Activated naive CD8-positive, alpha-beta T cell (primary cell): ENCODE measurements at regions not wholly inside any gene's neighbourhood (a gene's known extent, or its start where the extent isn't known, plus 50 kb on each side); places are given as distances from the start of the nearest gene placed in this dataset.

ENCODE experiments used
- H3K27ac Mint-ChIP-seq: one replicate; pipeline ENCODE4 v1.8.0; 2021; ENCODE audit warnings: mixed read lengths
- H3K27me3 Mint-ChIP-seq: one replicate; pipeline ENCODE4 v1.8.0; 2021; ENCODE audit warnings: mixed read lengths
- H3K36me3 Mint-ChIP-seq: one replicate; pipeline ENCODE4 v1.8.0; 2021; ENCODE audit warnings: mixed read lengths
- H3K4me1 Mint-ChIP-seq: one replicate; pipeline ENCODE4 v1.8.0; 2021; ENCODE audit warnings: low read depth, mixed read lengths
- H3K4me3 Mint-ChIP-seq: one replicate; pipeline ENCODE4 v1.8.0; 2021; ENCODE audit warnings: mild to moderate bottlenecking, mixed read lengths
- H3K9me3 Mint-ChIP-seq: one replicate; pipeline ENCODE4 v1.8.0; 2021; ENCODE audit warnings: low read depth, mixed read lengths

DNA sequence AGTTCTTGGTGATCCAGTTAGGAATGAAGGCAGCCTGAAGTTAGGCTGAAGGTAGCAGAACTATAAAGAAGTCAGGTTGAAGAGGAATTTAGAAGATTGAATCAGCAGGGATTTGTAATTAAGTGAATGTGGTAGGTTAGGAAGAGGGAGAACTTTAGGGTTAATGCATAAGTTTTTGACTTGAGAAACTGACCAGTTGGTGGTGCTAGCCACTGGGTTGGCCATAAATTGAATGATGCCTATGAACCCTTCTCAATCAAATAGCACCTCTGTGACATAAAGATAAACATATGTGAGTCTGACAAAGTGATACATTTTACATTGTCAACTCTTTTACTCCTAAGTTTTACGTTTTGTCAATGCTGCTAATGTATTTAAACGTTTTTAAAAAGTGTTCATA is 290.6 kb upstream of the NAV3 start:
- Mint-ChIP-seq H3K27ac (no peak overlapping the region), H3K9me3 (peaks cover 12% of the 10 kb centered on the region), H3K4me3 (no peak overlapping the region), H3K4me1 (no peaks in the 10 kb centered on the region), H3K27me3 (no peaks in the 10 kb centered on the region), H3K36me3 (no peaks in the 10 kb centered on the region)

DNA sequence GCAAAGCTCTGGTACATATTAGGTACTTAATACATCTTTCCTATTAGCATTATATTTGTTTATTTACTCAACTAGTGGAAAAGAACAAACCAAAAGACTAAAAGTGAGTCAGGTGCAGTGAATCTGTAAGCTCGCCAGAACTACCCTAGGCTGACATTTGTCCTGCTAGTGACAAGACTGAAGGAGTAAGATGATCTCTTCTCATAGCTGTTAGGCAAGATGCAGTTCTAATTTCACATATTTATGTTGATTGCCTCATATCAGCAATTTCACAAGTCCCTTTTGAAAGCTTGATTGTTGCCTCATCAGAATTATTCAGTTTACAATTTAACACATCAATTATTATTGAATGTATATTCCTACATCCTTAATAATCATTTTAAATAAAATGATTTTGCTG is 293.0 kb upstream of the NAV3 start:
- Mint-ChIP-seq H3K27me3 (no peaks in the 10 kb centered on the region), H3K9me3 (peaks cover 16% of the 10 kb centered on the region), H3K4me1 (no peaks in the 10 kb centered on the region), H3K36me3 (no peaks in the 10 kb centered on the region), H3K4me3 (no peak overlapping the region), H3K27ac (no peak overlapping the region)

DNA sequence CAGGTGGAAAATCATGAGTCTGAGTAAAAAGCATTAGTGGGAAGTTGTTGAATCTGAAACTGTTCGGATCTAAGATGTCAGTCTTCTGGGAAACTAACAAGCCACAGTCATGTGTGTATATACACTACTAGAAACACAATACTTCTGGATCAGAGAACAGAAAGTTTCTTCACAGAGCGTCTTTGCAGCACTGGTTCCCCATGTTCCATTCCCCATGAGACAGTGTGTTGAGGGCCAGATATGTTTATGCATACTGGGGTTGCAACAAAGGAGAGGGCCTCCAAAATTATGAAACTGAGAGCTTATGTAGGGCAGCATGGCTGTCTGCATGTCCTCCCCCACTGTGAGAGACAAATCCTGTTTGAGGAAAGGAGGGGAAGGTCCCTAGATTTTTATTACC is 295.0 kb upstream of the NAV3 start:
- no peaks in the 10 kb centered on the region for H3K4me1 Mint-ChIP-seq
- no peaks in the 10 kb centered on the region for H3K27me3 Mint-ChIP-seq
- no peak overlapping the region for H3K27ac Mint-ChIP-seq
- peaks cover 4% of the 10 kb centered on the region for H3K9me3 Mint-ChIP-seq
- no peaks in the 10 kb centered on the region for H3K36me3 Mint-ChIP-seq
- no peak overlapping the region for H3K4me3 Mint-ChIP-seq

DNA sequence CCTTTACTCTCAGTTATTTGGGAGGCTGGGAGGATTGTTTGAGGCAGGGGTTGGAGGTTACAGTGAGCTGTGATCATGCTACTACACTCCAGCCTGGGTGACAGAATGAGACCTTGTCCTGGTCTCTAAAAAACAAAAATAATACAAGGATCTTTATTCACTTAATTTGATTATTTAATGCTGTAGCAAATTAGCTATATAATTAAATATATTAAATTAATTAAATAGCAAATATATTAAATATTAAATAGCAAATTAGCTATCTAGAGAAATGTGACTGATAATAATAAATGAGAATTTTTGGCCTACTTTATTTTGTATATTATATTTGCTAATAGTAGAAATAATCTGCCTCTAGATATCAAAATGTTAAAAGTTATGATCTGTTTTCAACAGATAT is 298.8 kb upstream of the NAV3 start:
- peaks cover 4% of the 10 kb centered on the region for H3K9me3 Mint-ChIP-seq

DNA sequence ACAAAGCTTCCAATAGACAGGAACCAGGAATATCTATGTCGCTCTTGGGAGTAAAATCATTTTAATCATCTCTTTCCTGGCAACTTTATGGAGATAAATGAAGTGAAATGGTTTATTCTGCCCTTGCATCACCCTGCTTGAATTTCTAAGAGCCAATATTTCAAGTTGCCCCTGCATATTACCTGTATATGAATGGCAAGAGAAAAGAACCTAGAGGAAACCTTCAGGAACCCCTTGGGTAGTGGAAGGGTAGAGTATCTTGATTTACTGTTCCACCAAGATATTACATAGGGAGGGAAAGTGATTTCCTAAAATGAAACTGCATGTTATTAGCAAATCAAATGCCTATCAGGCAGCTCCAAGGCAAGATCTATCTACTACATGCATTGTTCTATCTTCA is 308.4 kb upstream of the NAV3 start:
- Mint-ChIP-seq H3K27ac (no peak overlapping the region), H3K27me3 (no peaks in the 10 kb centered on the region), H3K4me1 (no peaks in the 10 kb centered on the region), H3K4me3 (no peak overlapping the region), H3K36me3 (no peaks in the 10 kb centered on the region), H3K9me3 (peaks cover 6% of the 10 kb centered on the region)

More for the DNA sequence above, 298.8 kb upstream of the NAV3 start:
- H3K27me3 Mint-ChIP-seq: no peaks in the 10 kb centered on the region
- H3K27ac Mint-ChIP-seq: no peak overlapping the region
- H3K36me3 Mint-ChIP-seq: no peaks in the 10 kb centered on the region
- no peaks in the 10 kb centered on the region for H3K4me1 Mint-ChIP-seq
- no peak overlapping the region for H3K4me3 Mint-ChIP-seq

DNA sequence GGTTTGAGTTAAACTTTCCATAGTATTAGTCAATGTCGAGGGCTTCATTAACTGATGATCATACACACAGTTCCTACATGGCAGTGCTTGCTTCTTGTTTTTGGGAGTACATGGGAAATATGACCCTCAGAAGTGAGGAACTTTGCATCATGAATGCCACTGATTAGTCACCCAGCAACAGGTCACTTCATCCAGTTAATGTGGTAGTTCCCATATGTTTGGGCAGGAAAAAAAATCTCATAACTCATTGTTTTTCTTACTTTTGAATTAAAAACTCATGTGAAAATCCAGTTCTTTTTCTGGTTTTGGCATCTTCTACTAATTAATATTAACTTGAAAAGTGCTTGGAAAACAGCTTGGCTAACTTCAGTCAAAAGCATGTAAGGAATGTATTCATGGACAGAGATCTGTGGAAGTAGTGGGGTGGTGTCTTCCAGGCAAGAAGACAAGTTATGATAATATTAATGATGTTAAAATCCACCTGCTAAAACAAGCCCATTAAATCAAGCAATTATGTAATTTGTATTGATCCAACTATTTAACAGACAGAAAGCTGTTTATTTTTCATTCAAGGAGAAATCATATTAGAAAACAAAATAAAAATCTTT is 309.1 kb upstream of the NAV3 start:
- H3K27ac Mint-ChIP-seq: no peak overlapping the region
- H3K4me3 Mint-ChIP-seq: no peak overlapping the region
- H3K36me3 Mint-ChIP-seq: no peaks in the 10 kb centered on the region
- peaks cover 6% of the 10 kb centered on the region for H3K9me3 Mint-ChIP-seq
- no peaks in the 10 kb centered on the region for H3K4me1 Mint-ChIP-seq
- H3K27me3 Mint-ChIP-seq: no peaks in the 10 kb centered on the region

DNA sequence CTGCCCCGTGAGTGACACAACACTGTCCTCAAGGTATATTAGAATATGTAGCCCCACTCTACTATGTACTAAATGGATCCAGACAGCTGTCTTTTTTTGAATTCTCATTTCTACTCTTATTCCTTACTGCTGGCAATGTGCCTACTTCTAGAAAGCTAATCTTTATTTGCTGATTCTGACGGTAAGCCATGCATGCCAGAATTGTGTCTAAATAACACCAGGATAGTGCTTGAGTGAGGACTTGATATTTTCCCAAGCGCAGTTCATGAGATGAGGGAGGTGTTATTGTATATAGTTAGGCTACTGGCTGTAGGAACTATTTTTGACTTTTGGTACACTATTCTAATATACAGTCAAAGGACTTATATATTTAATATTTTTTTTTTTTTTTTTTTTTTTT is 316.2 kb upstream of the NAV3 start:
- Mint-ChIP-seq H3K9me3 (no peaks in the 10 kb centered on the region), H3K4me1 (no peaks in the 10 kb centered on the region), H3K27me3 (no peaks in the 10 kb centered on the region), H3K27ac (no peak overlapping the region), H3K36me3 (no peaks in the 10 kb centered on the region), H3K4me3 (no peak overlapping the region)

DNA sequence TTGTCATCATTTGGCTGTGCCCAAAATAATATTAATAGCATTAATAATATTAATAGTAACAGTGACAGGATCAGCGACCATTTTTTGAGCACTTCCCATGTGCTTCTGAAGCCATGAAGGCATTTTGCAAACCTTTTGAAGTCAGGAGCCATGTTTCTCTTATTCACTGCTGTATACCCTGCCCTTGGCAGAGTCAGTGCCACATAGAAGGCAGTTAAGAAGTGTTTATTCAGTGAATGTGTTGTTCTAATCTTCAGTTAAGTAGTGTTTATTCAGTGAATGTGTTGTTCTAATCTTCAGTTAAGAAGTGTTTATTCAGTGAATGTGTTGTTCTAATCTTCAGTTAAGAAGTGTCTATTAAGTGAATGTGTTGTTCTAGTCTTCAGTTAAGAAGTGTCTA is 319.7 kb upstream of the NAV3 start:
- Mint-ChIP-seq H3K4me1 (no peaks in the 10 kb centered on the region), H3K9me3 (peaks cover 3% of the 10 kb centered on the region), H3K27ac (no peak overlapping the region), H3K36me3 (no peaks in the 10 kb centered on the region), H3K4me3 (no peak overlapping the region), H3K27me3 (no peaks in the 10 kb centered on the region)

DNA sequence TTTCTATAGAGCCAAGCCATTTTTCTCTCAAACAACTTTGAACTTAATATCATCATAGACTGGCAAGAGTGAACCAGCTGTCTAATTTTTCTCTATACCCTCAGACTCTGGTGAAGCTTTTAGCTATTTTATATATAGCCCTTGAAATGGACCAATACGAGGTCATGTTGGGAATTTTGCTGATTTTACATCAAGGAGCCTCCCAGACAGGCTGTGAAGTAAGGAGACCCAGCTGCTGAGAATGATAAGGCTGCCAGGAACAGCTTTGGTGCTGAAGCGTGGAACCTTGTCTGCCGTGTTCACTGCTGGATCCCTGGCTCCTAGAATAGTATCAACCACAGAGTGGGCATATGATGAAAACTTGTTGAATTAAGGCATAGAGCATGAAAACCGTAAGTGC is 326.2 kb upstream of the NAV3 start:
- Mint-ChIP-seq H3K4me1 (no peaks in the 10 kb centered on the region), H3K36me3 (no peaks in the 10 kb centered on the region), H3K27ac (no peak overlapping the region), H3K4me3 (no peak overlapping the region), H3K9me3 (peaks cover 16% of the 10 kb centered on the region), H3K27me3 (no peaks in the 10 kb centered on the region)

DNA sequence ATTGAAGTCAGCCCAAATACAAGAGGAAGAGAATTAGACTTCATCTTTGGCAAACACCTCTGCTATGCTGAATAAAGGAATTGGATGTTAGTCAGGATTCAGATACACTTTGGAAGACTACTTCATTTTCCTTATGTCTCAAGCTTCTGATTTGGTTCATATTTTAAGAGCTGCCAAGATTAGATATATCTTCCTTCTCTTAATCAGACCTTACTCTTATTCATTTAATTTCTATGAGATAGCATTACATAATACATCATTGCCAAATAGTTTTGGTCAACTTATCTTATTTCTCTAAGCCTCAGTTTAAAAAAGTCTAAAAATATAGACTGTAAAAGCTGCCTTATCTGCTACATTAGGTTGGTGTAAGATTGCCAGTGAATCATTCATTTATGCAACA is 330.6 kb upstream of the NAV3 start:
- no peaks in the 10 kb centered on the region for H3K4me1 Mint-ChIP-seq
- H3K27ac Mint-ChIP-seq: no peak overlapping the region
- H3K36me3 Mint-ChIP-seq: no peaks in the 10 kb centered on the region
- no peak overlapping the region for H3K4me3 Mint-ChIP-seq
- H3K27me3 Mint-ChIP-seq: no peaks in the 10 kb centered on the region
- H3K9me3 Mint-ChIP-seq: peaks cover 7% of the 10 kb centered on the region

DNA sequence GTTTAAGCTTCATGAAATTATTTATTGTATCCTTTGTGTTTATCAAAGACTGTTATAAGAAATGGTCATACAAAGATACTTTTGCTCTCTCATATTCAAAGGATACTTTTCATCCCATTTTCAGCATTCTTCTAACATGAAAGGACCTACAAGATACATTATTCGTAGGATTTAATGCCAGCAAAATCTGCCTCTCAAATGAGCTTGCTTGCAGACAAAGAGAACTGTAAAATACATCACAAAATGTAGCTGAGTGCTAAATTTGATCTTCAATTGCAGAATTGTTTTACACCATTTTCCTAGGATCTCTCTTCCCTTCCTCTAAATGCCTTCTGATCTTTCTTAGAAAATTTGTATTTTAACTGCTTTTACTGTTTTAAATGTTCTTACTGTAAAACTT is 333.0 kb upstream of the NAV3 start:
- H3K4me1 Mint-ChIP-seq: no peaks in the 10 kb centered on the region
- H3K36me3 Mint-ChIP-seq: no peaks in the 10 kb centered on the region
- H3K27me3 Mint-ChIP-seq: no peaks in the 10 kb centered on the region
- H3K4me3 Mint-ChIP-seq: no peak overlapping the region
- no peak overlapping the region for H3K27ac Mint-ChIP-seq
- H3K9me3 Mint-ChIP-seq: peaks cover 3% of the 10 kb centered on the region

DNA sequence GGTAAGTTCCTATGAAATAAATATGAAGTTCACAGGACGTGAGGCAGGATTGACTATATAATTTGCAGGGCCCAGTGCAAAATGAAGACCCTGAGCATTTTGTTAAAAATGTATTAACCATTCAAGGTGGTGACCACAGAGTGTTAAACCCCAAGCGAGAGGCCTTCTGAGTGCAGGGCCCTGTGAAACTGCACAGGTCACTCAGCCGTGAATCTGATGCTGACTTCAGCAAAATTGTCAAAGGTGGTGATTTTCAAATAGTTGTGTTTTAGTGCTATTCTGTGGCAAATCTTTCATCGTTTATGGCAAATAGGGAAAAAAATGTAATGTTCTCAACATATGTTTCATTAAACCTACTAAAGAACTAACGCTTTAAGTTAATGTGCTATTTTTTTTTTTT is 334.0 kb upstream of the NAV3 start:
- peaks cover 3% of the 10 kb centered on the region for H3K9me3 Mint-ChIP-seq
- no peak overlapping the region for H3K4me3 Mint-ChIP-seq
- H3K27ac Mint-ChIP-seq: no peak overlapping the region
- no peaks in the 10 kb centered on the region for H3K36me3 Mint-ChIP-seq
- no peaks in the 10 kb centered on the region for H3K27me3 Mint-ChIP-seq
- H3K4me1 Mint-ChIP-seq: no peaks in the 10 kb centered on the region

DNA sequence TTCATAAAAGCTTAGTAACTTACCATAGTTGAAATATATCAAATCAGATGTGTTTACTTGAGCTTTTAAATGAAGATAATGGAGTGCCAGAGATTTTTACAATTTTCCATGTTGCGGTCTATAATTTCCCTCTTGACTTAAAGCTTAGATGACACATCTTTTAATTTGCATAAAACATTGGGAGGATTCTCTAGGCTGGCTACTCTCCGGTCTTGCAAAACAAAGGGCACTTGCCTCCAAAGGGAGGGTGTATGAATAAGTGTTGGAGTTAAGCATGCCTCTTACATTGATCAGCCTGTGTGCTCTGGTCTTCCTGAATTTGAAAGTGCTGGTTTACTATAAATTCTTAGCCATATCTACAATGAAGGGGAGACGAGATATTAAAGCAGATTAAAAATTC is 336.4 kb upstream of the NAV3 start:
- Mint-ChIP-seq H3K9me3 (peaks cover 3% of the 10 kb centered on the region), H3K27me3 (no peaks in the 10 kb centered on the region), H3K4me3 (no peak overlapping the region), H3K27ac (no peak overlapping the region), H3K36me3 (no peaks in the 10 kb centered on the region), H3K4me1 (no peaks in the 10 kb centered on the region)

DNA sequence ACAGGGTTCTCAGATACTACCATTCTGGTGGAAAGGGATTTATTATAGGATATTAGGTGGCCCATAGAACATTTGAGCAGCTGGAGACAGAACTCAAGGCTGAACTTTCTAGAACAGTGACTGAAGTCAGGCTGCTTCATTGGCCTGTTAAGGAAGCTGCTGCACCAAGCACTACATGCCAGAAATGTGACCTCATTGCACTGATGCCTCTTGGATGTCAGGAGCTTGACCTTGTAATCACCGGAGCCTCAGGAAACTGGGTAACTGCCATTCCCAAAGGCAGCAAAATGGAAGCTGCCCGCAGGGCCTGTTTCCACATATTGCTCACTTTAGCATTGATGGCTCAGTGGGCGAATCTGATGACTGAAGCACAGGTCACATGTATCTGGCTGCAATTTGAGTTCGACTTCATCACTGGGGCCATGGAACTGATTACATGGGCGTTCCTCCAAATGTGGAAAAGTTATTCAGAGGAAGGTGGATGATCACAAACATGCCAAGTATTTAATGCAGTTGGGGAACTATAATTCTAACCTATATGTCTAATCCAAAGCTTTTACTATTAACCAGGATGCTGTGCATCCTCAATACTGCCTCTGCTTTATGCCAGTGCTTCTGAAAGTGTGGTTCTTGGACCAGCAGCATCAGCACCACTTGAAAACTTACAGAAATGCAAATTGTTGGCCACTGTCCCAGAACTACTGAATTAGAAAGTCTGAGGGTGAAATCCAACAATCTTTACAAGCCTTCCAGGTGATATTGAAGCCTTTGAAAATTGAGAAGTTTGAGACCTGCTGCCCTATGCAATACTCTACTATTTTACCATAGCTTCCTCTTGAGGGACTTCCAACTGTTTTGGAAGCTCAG is 337.2 kb upstream of the NAV3 start:
- Mint-ChIP-seq H3K4me1 (no peaks in the 10 kb centered on the region), H3K27ac (no peak overlapping the region), H3K4me3 (no peak overlapping the region), H3K9me3 (peaks cover 3% of the 10 kb centered on the region), H3K27me3 (no peaks in the 10 kb centered on the region), H3K36me3 (no peaks in the 10 kb centered on the region)

DNA sequence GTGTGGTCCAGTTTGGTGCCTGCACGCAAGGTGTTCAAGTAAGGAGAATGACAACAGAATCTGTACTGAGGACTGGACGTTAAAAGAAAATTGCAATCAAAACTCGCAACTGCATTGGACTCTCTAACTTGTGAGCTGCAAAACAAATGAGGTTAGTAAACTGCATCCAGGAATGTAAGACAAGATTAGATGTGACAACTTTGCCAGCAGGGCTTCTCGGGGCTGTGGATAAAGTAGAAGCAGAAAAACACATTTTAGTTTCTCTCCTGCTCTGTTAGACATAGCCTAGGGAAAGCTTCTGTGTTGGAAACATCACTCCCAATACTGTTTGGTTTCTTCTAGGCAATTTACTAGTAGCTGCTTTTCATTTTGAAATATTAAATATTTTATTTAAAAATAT is 338.2 kb upstream of the NAV3 start:
- Mint-ChIP-seq H3K27ac (no peak overlapping the region), H3K4me3 (no peak overlapping the region), H3K27me3 (no peaks in the 10 kb centered on the region), H3K4me1 (no peaks in the 10 kb centered on the region), H3K36me3 (no peaks in the 10 kb centered on the region), H3K9me3 (peaks cover 3% of the 10 kb centered on the region)
